ENCODE measurements at regions not wholly inside any gene's neighbourhood (a gene's known extent, or its start where the extent isn't known, plus 50 kb on each side); places are given as distances from the start of the nearest gene placed in this dataset.

GRCh38 chr7:16242920-16243319 is 178.4 kb downstream of the CRPPA start:
- TF ChIP-seq, protein P1, sequence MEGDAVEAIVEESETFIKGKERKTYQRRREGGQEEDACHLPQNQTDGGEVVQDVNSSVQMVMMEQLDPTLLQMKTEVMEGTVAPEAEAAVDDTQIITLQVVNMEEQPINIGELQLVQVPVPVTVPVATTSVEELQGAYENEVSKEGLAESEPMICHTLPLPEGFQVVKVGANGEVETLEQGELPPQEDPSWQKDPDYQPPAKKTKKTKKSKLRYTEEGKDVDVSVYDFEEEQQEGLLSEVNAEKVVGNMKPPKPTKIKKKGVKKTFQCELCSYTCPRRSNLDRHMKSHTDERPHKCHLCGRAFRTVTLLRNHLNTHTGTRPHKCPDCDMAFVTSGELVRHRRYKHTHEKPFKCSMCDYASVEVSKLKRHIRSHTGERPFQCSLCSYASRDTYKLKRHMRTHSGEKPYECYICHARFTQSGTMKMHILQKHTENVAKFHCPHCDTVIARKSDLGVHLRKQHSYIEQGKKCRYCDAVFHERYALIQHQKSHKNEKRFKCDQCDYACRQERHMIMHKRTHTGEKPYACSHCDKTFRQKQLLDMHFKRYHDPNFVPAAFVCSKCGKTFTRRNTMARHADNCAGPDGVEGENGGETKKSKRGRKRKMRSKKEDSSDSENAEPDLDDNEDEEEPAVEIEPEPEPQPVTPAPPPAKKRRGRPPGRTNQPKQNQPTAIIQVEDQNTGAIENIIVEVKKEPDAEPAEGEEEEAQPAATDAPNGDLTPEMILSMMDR (IDR thresholded peaks at IDR 0.05; ENCODE audit: low read length): no peak
- no peak for TF ChIP-seq EZH2 (optimal IDR thresholded peaks at IDR 0.05; ENCODE audit: low read depth, low read length)
- no peak for TF ChIP-seq EZH2phosphoT487 (IDR thresholded peaks at IDR 0.05; ENCODE audit: low read length)

All from MM.1S (cell line).